GM20000 (cell line): ENCODE measurements at regions not wholly inside any gene's neighbourhood (a gene's known extent, or its start where the extent isn't known, plus 50 kb on each side); places are given as distances from the start of the nearest gene placed in this dataset.

Source experiments
- DNase-seq: peaks from one replicate; pipeline ENCODE4 v3.0.0; 2012; ENCODE audit warnings: low spot score
- TF ChIP-seq, protein P1 (sequence below): IDR thresholded peaks from 2 replicates; pipeline ENCODE4 v1.5.1; 2012; ENCODE audit warnings: mild to moderate bottlenecking, control low read depth; ENCODE audit errors: extremely low read depth, missing control alignments

DNA sequence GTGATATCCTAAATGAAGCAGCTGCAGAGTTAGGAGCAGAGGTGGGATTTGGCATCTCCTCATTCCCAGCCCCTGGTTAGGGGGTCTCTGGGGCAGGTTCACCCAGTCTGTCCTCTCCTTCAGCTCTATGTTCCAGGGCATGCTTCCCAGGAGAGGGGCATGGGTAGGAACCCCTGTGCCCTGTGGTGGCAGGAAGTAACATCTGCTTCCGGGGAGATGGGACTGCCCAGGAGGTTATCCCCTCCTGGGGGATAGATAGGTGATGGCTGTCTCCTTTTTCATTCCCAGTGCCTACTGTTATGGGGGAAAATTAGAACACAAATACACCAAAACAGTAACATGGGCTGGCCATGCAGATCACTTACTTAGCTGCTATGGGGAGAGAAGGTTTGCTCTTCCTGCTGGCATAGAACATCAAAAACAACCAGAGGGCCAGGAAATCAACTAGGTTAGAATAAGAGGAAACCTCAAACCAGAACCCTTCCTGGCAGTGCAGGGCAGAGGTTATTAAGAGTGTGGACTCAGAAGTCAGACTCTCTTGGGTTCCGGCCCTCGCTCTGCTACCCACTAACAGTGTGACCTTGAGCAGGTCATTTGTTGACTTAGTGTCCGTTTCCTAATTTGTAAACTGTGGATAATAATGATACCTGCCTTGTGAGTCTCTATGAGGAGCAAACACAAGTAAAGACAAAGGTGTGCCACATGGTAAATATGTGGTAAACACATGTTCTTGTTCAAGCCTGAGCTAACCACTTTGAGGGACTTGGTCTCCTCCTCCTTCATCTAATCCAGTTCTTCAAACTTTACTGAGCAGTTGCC is 157.8 kb upstream of the JUN start:
- TF ChIP-seq, protein P1, sequence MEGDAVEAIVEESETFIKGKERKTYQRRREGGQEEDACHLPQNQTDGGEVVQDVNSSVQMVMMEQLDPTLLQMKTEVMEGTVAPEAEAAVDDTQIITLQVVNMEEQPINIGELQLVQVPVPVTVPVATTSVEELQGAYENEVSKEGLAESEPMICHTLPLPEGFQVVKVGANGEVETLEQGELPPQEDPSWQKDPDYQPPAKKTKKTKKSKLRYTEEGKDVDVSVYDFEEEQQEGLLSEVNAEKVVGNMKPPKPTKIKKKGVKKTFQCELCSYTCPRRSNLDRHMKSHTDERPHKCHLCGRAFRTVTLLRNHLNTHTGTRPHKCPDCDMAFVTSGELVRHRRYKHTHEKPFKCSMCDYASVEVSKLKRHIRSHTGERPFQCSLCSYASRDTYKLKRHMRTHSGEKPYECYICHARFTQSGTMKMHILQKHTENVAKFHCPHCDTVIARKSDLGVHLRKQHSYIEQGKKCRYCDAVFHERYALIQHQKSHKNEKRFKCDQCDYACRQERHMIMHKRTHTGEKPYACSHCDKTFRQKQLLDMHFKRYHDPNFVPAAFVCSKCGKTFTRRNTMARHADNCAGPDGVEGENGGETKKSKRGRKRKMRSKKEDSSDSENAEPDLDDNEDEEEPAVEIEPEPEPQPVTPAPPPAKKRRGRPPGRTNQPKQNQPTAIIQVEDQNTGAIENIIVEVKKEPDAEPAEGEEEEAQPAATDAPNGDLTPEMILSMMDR: no peak

DNA sequence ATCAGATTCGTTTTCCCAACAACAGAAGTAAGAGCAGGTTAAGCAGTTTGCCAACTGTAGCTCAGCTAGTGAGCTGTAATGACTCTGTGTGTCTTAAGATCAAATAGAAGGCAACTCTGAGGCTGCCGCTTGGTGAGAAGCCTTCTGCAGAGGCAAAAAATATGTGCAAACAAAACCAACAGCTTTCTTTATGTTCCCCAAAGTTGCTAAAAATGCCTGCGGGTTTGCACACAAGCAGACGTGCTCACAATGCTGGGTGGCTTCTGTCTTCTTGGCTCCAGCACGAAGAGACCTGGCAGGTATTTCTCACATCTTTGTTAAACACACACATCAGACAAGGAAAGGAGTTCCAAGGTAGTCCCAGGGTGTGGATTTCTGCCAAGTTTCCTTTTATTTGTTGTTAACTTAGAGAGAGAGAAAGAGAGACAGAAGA is 158.9 kb upstream of the JUN start:
- no peak for DNase-seq
- TF ChIP-seq, protein P1: no peak

More for the DNA sequence above, 157.8 kb upstream of the JUN start:
- DNase-seq: no peak

DNA sequence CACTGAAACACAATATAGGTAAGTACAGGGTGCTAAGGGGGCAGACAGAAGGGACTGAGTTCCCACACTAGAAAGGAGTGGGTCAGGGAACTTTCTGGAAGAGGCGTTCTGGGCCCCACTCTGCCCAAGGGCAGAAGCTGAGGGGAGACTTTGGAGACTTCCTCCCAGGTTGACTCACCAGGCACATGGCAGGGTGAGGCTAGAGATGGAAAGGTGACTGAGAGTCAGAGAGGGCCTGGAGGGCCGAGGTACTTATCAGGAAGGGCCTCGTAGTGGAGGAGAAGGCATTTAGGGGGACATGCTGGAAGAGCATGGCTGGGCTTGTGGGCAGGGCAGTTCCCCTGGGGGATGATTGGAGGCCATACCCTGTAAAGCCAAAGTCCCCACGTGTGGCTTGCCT is 159.9 kb upstream of the JUN start:
- no peak for DNase-seq
- TF ChIP-seq, protein P1: no peak

DNA sequence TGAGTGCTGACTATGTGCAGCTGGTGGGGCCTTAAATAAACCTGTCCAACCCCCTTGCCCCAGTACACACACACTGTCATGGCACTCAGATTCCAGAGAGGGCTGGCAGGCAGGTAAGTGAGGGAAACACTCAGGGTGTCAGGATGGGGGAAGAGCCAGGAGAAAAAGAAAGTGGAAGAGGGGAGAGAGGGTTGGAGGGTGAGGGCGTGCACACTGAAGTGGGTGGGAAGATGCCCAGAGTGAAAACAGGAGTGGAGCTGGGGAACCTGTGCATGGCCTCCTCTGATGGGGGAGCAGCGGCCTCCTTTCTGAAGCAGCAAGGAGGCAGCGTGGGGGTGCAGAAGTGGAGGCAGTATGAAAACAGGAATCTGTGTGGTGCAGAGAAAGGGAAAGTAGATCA is 160.6 kb upstream of the JUN start:
- TF ChIP-seq, protein P1: no peak
- DNase-seq: no peak

DNA sequence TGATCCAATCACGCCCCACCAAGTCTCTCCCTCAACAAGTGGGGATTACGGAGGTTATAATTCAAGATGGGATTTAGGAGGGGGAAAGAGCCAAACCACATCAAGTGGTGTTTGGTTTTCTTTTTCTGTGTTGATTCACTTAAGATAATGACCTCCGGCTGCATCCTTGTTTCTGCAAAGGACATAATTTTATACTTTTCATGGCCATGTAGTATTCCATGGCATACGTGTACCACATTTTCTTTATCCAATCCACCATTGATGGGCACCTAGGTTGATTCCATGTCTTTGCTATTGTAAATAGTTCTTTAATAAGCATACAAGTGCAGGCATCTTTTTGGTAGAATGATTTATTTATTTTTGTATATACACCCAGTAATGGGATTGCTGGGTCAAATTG is 162.5 kb upstream of the JUN start:
- TF ChIP-seq, protein P1: no peak
- no peak for DNase-seq

DNA sequence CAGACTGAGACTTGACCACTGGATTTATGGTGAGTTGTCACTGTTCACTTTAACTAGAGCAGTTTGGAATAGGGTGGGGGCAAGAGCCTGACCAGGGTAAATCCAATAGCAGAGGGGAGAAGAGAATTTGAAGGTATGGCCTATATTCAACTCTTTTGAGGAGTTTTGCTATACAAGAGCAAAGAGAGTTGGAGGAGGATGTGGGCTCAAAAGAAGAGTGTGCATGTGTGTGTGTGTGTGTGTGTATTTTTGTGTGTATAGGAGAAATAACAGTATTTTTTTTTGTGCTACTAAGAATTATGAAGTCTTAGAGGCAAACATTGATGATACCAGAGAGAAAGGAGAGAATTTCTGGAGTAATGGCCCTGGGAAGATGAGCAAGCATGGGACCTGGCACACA is 164.8 kb upstream of the JUN start:
- DNase-seq: no peak
- TF ChIP-seq, protein P1: no peak

DNA sequence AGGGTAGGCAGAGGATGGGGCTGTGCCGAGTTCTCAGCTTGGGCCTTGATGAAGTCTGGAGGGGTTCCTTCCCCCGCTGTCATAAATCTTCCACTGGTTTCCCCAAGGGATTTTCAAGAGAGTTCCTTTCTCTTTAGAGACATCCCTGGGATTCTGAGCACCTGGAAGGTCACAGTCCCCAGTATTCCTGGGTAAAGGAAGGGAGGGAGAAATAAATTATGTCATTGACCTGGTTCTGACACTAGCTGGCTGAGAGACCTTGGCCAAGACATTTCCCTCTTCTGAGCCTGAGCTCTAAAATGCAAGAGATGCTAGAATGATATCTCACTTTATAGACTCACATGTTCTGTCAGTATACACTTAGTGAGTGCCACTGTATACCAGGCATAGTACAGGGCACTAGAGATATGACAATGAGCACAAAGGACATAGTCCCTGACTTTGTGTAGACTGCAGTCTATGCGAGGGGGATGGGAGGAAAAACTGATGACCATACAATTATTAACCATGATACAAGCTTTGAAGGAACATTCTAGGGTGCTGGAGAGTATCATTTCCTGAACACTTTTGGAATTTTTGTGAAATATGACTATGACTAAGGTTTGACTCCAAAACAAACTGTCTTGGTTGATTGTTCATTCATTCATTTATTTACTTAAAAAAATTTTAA is 165.8 kb upstream of the JUN start:
- no peak for DNase-seq
- TF ChIP-seq, protein P1: no peak
